ENCODE measurements at regions not wholly inside any gene's neighbourhood (a gene's known extent, or its start where the extent isn't known, plus 50 kb on each side); places are given as distances from the start of the nearest gene placed in this dataset.

DNA sequence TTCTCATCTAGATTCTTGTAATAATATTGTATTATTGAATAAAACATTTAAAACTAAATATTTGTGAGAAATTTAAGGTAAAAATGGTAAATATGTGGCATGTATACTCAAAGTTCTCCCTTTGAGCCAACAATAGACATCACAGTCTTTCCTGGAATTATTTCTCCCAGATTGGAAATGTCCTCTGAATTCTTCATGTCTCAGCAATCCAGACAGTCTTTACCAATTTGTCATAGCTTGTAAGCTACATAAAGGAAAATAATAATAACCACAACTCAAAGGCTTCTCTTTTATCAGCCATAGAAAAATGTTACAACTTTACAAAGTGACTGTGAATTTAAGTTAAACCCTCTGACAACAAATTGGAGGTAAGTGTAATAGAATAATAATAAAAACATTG, 784.9 kb downstream of the EPHA4 start:
- Mint-ChIP-seq H3K4me1 (no peaks in the 10 kb centered on the region), H3K36me3 (ENCODE audit: low read depth) (peaks cover 2% of the 10 kb centered on the region)

GRCh38 chr2:220789961-220790360, 782.1 kb downstream of the EPHA4 start:
- Mint-ChIP-seq H3K36me3 (ENCODE audit: low read depth) (peaks cover 2% of the 10 kb centered on the region), H3K4me1 (no peaks in the 10 kb centered on the region), H3K27ac (ENCODE audit: unreplicated experiment) (no peak overlapping the region), H3K27me3 (ENCODE audit: low read depth) (no peaks in the 10 kb centered on the region), H3K4me3 (no peak overlapping the region), H3K9me3 (peaks cover 9% of the 10 kb centered on the region)
- TF ChIP-seq CTCF (conservative IDR thresholded peaks at IDR 0.05): no peak
- no peak for DNase-seq (ENCODE audit: low read depth, low spot score)

More for the DNA sequence above, 784.9 kb downstream of the EPHA4 start:
- H3K9me3 Mint-ChIP-seq: peaks cover 9% of the 10 kb centered on the region
- no peak for TF ChIP-seq CTCF (conservative IDR thresholded peaks at IDR 0.05)
- no peak overlapping the region for H3K4me3 Mint-ChIP-seq
- DNase-seq (ENCODE audit: low read depth, low spot score): no peak
- H3K27ac Mint-ChIP-seq (ENCODE audit: unreplicated experiment): no peak overlapping the region
- H3K27me3 Mint-ChIP-seq (ENCODE audit: low read depth): no peaks in the 10 kb centered on the region

GRCh38 chr2:220795705-220796104, 776.4 kb downstream of the EPHA4 start:
- H3K27ac Mint-ChIP-seq (ENCODE audit: unreplicated experiment): no peak overlapping the region
- TF ChIP-seq CTCF (conservative IDR thresholded peaks at IDR 0.05): no peak
- no peaks in the 10 kb centered on the region for H3K36me3 Mint-ChIP-seq (ENCODE audit: low read depth)
- H3K27me3 Mint-ChIP-seq (ENCODE audit: low read depth): no peaks in the 10 kb centered on the region
- no peaks in the 10 kb centered on the region for H3K4me1 Mint-ChIP-seq
- peaks cover 3% of the 10 kb centered on the region for H3K9me3 Mint-ChIP-seq
- DNase-seq (ENCODE audit: low read depth, low spot score): no peak
- no peak overlapping the region for H3K4me3 Mint-ChIP-seq

GRCh38 chr2:220811115-220811514, 761.0 kb downstream of the EPHA4 start:
- no peak overlapping the region for H3K4me3 Mint-ChIP-seq
- no peaks in the 10 kb centered on the region for H3K9me3 Mint-ChIP-seq
- no peak for TF ChIP-seq CTCF (conservative IDR thresholded peaks at IDR 0.05)
- H3K4me1 Mint-ChIP-seq: no peaks in the 10 kb centered on the region
- no peaks in the 10 kb centered on the region for H3K36me3 Mint-ChIP-seq (ENCODE audit: low read depth)
- no peaks in the 10 kb centered on the region for H3K27me3 Mint-ChIP-seq (ENCODE audit: low read depth)
- no peak for DNase-seq (ENCODE audit: low read depth, low spot score)
- H3K27ac Mint-ChIP-seq (ENCODE audit: unreplicated experiment): no peak overlapping the region

GRCh38 chr2:220811952-220812570, 760.0 kb downstream of the EPHA4 start:
- no peaks in the 10 kb centered on the region for H3K4me1 Mint-ChIP-seq
- TF ChIP-seq CTCF (conservative IDR thresholded peaks at IDR 0.05): no peak

More at GRCh38 chr2:220811952-220812570, 760.0 kb downstream of the EPHA4 start:
- no peak overlapping the region for H3K27ac Mint-ChIP-seq (ENCODE audit: unreplicated experiment)
- H3K9me3 Mint-ChIP-seq: no peaks in the 10 kb centered on the region
- no peaks in the 10 kb centered on the region for H3K27me3 Mint-ChIP-seq (ENCODE audit: low read depth)
- no peaks in the 10 kb centered on the region for H3K36me3 Mint-ChIP-seq (ENCODE audit: low read depth)
- no peak overlapping the region for H3K4me3 Mint-ChIP-seq
- no peak for DNase-seq (ENCODE audit: low read depth, low spot score)
